ENCODE measurements at regions not wholly inside any gene's neighbourhood (a gene's known extent, or its start where the extent isn't known, plus 50 kb on each side); places are given as distances from the start of the nearest gene placed in this dataset.

DNA sequence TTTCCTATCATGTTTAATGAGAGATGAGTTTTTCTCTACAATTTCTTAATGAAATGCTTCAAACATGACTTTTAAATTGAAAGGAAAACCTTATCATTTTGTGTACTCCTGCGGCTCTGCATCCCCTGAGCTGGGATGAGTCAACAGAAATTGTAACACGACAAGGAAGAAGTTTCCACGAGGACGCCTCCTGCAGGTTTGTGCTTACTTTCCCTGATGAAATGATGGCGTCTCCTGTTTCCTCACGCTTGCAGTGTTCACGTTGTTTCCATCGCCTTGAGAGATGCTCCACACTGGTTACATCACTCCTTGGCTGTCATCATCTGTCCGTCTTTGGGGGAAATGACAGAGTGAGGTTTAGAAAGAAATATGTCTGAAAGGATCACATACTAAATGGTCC is 233.7 kb upstream of the ZFP64 start:
- TF ChIP-seq, protein P1, sequence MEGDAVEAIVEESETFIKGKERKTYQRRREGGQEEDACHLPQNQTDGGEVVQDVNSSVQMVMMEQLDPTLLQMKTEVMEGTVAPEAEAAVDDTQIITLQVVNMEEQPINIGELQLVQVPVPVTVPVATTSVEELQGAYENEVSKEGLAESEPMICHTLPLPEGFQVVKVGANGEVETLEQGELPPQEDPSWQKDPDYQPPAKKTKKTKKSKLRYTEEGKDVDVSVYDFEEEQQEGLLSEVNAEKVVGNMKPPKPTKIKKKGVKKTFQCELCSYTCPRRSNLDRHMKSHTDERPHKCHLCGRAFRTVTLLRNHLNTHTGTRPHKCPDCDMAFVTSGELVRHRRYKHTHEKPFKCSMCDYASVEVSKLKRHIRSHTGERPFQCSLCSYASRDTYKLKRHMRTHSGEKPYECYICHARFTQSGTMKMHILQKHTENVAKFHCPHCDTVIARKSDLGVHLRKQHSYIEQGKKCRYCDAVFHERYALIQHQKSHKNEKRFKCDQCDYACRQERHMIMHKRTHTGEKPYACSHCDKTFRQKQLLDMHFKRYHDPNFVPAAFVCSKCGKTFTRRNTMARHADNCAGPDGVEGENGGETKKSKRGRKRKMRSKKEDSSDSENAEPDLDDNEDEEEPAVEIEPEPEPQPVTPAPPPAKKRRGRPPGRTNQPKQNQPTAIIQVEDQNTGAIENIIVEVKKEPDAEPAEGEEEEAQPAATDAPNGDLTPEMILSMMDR (IDR thresholded peaks at IDR 0.05): no peak
- no peak for TF ChIP-seq EP300 (IDR thresholded peaks at IDR 0.05)

Measured in tibial nerve (tissue), 4 donors.